Astrocyte of the spinal cord (primary cell): ENCODE measurements at regions not wholly inside any gene's neighbourhood (a gene's known extent, or its start where the extent isn't known, plus 50 kb on each side); places are given as distances from the start of the nearest gene placed in this dataset.

Source experiments
- DNase-seq: peaks from one replicate; pipeline ENCODE4 v3.0.0; 2011; ENCODE audit warnings: low read depth, low spot score
- H3K4me3 ChIP-seq: 2 replicates; pipeline ENCODE4 v1.5.1; 2011; ENCODE audit warnings: low read depth, mild to moderate bottlenecking, low read length, moderate library complexity
- CTCF ChIP-seq: IDR thresholded peaks from 2 replicates; pipeline ENCODE4 v1.5.1; 2012; ENCODE audit warnings: low read depth, mild to moderate bottlenecking, low read length, inconsistent platforms
- in situ Hi-C: cut with HindIII; loops from 2 replicates; pipeline ENCODE4 v1.10.0; 2017; ENCODE audit warnings: low sequenced_read_pairs

GRCh38 chr3:168611826-168612225 lies 516.1 kb upstream of the GOLIM4 start:
- DNase-seq: no peak
- H3K4me3 ChIP-seq: no peak overlapping the region
- in situ Hi-C loops: no loop called here
- TF ChIP-seq CTCF: no peak

- no peak overlapping the region for H3K4me3 ChIP-seq
- no peak for TF ChIP-seq CTCF
- in situ Hi-C loops: no loop called here
- no peak for DNase-seq
Observed at GRCh38 chr3:168608926-168609325, 513.2 kb upstream of the GOLIM4 start.

GRCh38 chr3:168604767-168605166 lies 509.0 kb upstream of the GOLIM4 start:
- DNase-seq: no peak
- TF ChIP-seq CTCF: no peak
- in situ Hi-C loops: no loop called here
- H3K4me3 ChIP-seq: no peak overlapping the region

- H3K4me3 ChIP-seq: no peak overlapping the region
- in situ Hi-C loops: no loop called here
- DNase-seq: no peak
- TF ChIP-seq CTCF: no peak
Observed at GRCh38 chr3:168598250-168598649, 502.5 kb upstream of the GOLIM4 start.

GRCh38 chr3:168596175-168596823 lies 500.6 kb upstream of the GOLIM4 start:
- H3K4me3 ChIP-seq: no peak overlapping the region
- in situ Hi-C loops: no loop called here
- DNase-seq: no peak
- no peak for TF ChIP-seq CTCF

GRCh38 chr3:168591587-168591986 lies 495.9 kb upstream of the GOLIM4 start:
- no peak overlapping the region for H3K4me3 ChIP-seq
- DNase-seq: no peak
- TF ChIP-seq CTCF: no peak
- in situ Hi-C loops: no loop called here
